NCI-H526 treated with DMSO at 0.1 percent for 48 hours (cell line): ENCODE measurements at regions not wholly inside any gene's neighbourhood (a gene's known extent, or its start where the extent isn't known, plus 50 kb on each side); places are given as distances from the start of the nearest gene placed in this dataset.
A peak's percentile ranks its signal among the peaks of the same experiment; 100 is the strongest.
"Not testable (repeated sequence)": the region's sequence is repeated elsewhere in the genome, so short reads cannot be mapped to it uniquely, and the experiment has no call there.

Experiments
- DNase-seq: peaks from one replicate; lab custom pipeline; 2025; lab: John Stamatoyannopoulos, UW

DNA sequence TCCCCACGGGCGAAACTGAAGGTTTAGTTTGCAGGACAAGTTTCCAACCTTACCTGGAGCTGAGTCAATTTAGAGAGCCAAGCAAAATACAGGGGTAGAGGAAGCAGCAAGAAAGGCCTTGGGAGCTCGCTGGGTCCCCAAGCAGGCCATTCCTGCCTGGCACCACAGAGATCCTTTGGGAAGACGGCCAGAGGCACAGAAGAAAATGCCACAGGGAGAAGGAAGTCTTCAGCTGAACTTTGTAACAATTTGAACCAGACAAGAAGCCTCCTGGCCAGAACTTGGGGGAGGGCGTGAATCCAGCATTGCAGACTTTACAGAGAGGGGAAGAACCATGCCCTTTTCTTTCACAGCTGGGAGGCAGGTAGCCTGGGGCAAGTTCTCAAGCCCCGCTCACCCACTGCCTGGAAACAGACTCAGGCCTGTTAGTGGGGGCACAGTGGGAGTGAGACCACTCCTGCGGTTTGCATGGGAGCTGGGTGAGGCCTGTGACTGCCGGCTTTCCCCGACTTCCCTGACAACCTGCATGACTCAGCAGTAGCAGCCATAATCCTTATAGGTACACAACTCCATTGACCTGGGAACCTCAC, 259.4 kb downstream of the SETD4 start:
- DNase-seq: not testable (repeated sequence)

DNA sequence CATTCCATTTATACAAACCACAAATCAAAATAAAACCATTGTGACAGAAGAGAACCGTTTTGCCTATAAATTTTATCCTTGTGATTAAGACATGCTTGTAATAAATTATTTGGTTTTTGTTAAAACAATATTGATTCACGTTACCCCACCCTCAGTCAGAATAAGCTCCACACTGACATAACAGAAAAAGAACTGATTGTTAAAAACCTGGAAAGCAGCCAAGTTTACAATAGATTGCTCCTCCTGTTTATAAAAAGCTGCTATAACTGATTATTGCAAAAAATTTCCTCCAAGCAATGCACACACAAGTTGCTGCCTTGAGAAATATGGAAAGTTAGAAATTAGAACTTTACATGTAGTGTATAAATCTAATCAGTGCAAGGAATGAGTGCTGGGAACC, 263.5 kb downstream of the SETD4 start:
- no peak for DNase-seq

DNA sequence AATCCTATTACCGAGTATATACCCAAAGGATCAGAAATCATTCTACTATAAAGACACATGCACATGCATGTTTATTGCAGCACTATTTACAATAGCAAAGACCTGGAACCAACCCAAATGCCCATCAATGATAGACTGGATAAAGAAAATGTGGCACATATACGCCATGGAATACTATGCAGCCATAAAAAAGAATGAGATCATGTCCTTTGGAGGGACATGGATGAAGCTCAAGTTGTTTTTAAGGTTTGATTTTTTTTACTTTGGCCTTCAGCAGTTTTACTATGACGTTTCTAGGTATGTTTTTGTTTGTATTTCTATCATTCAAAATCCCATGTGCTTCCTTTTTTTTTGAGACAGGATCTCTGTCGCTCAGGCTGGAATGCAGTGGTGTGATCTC, 265.8 kb downstream of the SETD4 start:
- not testable (repeated sequence) for DNase-seq

DNA sequence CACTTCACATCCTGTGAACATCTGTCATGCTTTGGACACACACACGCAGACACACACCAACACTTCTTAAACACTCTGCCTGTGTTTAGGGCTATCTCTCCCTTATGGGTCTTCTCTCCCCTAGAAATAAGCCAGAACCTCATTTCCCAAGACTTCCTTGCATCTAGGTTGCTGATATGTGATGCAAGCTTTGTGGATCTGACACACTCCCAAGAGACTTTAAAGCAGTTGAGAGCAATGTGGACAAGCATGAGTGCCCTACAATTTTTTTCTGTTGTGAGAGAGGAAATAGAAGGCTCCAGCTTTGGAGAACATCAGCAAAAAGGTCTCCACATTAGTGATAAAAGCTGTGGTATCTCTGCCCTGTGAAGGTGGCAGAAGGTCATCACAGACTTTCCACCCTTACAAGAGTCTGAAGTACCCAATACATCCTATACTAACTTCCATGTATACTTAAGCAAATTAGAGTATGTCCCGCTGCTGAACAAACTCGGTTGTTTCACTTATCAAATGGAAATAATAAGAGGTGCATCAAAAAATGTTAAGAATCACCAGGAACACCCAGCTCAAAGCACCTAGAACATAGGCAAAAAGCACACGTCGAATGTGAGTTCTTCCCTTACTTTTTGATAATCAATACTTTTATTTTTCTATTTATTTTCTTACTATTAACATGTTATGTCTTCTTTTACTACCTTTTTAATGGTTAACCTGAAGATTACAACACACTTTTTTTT, 267.6 kb downstream of the SETD4 start:
- peak; percentile 67 for DNase-seq

DNA sequence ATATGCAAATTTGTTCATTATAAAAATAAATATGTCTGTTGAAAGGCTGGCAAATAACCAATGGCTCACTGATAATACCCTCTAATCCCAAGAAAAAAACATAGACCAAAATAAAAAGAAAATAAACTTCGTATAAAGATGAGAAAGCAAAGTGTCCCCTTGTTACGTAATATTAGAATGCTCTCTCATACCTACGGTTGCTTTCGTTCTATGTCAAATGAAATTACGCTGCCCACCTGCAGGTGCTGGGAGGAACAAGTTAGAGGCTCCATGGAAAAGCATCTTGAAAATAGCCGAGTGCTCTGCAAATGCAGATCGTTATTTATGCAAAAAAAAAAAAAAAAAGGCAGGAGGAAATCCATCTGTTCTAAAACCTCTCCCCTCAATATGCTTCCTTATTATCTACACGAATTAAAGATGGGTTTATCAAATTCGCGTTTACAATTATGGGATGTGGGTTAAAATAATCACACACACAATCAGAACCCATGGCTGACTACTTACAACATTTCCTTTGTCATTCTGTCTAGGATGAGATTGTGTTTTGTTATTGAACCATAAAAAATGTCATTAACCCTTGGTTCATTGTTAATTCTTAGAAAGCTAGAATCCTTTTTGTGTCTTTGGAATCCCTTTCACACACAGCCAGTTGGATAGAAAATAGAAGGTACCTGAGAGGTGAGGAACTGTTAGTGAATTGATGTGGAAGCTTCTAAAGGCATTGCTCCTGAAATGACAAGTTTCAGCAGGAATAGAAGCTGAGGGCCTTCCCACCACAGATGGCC, 268.6 kb downstream of the SETD4 start:
- DNase-seq: no peak

DNA sequence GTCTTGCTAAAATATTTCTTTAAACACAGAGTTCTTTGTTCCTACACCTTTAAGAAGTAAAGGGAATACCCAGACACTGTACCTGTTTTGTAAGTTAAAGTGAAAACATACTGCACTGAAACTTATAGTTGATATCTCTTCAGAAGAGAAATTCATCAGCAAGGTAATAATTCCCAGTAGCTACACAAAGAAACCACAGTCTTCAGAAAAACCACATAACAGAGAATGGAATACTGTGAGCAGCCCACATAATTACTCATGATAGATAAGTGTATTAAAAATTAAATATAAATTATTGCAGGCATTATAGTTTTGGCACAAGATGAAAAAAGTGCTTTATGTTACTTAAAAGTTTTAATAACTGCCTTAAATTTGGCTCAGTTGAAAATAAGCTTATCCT, 276.6 kb downstream of the SETD4 start:
- DNase-seq: no peak

DNA sequence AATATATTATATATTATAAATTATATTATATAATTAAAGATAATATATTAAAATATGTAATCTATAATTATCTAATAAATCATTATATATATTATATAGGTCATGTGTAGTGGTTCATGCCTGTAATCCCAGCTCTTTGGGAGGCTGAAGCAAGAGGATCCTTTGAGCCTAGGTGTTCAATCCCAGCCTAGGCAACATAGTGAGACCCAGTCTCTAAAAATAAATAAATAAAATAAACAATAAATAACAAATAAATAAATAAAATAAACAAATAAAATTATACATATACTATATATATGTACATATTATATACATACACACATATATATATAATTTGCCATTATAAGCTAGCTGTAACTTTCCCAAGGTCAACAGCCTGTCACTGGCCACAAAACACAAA, 277.7 kb downstream of the SETD4 start:
- no peak for DNase-seq

DNA sequence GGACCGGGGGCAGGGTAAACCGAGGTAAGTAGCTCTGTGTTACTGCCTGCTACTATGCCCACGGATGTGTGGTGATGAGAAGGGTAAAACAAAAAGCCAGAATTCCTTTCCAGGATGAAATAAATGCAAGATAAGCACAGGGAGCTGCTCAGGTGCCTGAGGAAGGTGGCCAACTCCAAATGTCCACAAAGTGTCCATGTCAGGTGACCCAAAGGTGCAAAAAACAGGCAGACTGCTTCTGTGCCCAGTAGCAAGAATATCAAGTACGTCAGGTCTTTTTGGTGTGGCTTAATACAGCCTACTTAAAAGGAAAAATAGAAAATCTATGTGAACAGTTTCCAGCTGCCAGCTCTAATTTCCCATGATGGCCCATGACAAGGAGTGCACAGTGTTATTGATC, 279.3 kb downstream of the SETD4 start:
- DNase-seq: no peak

DNA sequence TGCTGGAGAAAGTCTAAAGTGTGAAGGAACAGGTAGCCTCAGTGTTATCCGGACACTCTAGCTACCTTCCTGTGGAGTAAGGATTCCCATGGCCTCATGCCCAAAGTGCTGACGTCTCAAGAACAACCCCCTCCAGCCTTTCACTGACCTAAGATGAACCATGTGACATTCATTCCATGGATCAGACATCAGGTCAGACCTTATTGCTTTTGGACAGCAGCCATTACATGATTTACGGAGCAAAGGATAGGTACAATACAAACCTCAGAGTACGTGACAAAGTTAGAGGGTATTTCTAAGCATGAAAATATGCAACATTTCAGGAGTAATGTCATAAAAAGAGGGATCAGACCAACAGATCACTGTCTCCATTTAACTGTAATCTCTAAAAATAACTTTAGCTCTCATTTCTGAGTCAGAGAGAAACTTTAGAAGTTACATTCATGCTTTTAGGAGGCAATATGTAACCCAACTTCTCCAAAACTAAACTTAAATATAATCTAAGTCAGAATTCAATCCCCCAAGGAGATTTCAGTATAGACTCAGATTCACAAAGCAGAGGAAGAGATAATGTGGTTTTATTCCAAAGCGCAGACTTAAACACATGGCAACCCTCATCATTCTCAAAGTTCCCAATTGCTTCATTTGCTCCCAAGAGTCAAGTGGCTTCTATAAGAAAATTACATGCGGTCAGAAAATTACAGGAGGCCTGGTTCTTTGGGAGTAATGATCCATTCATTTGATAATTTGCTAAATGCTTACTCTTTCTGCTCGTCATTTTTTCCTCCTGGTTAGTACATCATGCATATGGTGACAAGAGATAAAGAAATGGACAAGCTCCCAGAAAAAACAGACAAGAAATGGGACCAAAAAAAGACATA, 280.4 kb downstream of the SETD4 start:
- DNase-seq: no peak

DNA sequence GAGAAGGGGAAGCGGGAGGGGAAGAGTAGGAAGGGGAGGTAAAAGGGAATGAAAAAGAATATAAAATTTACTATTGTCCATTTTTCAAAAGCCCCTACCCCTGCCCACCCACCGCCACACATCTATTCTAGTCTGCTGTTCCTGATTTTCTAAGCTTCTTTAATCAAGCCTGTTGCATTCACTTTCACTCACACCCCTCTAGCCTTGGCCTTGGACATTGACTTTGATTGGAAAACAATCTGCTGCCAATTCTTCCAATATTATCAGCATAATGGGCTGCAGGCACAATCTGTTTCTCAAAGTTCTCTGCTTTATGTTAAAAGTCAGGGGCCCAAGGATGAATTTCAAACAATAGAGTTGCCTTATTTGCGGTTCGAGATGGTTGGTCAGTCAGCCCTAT, 281.2 kb downstream of the SETD4 start:
- DNase-seq: no peak

DNA sequence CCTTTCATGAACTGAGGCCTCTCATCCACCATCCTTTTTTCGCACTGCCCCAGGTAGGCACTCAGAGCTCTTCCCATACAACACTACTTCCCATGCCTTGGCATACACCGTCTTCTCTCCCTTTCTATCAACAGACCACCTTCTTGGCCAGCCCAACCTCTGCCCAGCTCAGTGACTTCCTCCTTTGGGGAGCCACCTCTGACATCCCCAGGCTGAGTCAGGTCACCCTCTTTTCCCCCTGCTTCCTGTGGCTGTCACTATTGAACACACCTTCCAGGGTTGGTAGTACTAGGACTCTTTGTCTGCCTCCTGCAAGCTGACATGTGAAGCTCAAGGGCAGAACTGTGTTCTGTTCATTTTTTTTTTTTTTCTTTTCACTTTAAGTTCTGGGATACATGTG, 283.2 kb downstream of the SETD4 start:
- no peak for DNase-seq

DNA sequence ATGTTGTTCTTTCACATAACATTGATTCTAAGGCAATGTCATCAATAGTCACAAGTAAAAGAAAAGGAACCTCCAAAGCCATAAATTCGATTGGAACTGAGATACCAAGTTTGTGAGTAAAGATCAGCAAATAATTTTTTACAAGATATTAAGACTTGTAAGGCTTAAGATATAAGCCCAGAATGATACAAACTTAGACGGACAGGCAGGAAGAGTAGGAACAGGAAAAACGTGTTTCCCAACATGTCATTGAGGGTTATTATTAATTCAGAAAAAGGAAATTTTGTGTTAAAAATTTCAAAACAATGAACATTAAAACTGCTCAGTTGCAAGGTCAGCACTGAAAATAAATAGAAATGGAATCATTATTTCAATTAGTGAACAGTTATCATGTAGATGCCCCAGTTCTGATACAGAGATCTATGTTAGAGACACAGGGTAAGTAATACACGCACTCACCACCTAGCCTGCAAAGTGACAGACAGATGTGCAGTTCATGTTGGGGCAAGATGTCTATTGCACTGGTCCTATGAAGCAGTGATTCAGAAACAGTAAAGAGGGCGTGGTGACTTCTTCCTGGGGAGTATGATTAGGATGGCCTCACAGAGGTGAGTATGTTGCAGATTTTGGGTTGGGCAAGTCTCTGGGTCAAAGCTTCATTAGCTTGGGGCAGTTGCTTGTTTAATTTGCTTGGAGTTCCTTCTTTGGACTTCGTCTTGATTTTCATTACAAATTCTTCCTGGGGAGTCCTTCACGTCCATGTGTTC, 284.4 kb downstream of the SETD4 start:
- no peak for DNase-seq

DNA sequence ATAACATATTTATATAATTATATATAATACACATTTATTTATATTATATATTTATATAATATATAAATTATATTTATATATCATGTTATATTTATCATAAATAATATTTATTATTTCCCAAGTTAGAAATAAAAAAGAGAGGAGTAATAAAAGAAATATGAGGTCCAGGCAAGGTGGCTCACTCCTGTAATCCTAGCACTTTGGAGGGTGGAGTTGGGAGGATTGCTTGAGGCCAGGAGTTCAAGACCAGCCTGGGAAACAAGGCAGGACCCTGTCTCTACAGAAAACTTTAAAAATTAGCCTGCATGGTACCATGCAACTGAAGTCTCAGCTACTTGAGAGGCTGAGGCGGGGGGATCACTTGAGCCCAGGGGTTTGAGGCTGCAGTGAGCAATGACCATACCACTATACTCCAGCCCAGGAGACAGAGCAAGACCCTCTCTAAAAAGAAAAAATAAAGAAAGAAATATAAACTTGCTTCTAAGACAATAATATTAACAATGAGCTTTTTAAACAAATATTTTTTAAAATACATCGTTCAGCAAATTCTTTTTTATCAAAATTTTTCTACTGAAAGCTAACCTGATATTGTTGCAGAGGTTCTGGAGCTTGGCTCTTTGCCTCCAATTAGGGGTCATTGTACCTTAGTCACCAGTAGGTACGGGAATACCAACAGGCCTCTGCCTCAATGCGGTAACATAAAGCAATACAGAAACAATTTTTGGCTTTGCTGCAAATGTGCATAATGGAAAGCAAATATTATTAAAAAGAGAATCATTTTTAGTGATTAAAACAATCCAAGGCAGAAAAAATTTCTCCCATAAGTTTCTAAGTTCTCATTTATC, 290.0 kb downstream of the SETD4 start:
- no peak for DNase-seq

DNA sequence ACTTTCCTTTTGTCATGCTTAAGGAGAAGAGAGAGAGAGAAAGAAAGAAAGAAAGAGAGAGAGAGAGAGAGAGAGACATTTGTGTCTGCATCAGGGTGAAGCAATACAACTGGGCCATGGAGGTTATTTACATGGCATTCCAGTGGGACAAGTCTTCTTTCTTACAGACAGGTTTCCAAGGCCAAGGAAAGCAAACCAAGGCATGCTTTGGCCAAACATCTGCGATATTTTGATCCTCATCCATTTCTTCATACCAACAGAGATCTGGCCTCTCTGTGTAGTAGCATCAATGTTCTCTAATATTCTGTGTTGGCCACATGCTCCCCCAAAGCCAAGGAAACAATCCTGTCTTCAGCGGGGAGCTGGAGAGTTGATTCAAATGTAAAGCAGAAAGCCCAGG, 292.1 kb downstream of the SETD4 start:
- no peak for DNase-seq

DNA sequence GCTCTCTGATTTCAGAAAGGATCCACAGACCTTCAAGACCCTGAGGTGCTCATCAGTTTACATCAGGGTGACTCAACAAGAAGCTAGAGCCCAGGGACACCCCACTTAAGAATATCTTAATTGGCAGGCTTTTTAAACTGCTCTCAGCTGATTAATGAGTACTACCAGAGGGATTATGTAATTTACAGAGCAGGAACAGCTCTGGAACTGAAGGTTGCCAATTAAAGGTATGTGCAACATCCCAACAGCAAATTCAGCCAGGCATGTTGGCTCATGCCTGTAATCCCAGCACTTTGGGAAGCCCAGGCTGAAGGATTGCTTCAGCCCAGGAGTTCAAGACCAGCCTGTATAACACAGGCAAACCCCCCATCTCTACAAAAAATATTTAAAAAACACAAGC, 295.7 kb downstream of the SETD4 start:
- DNase-seq: no peak

DNA sequence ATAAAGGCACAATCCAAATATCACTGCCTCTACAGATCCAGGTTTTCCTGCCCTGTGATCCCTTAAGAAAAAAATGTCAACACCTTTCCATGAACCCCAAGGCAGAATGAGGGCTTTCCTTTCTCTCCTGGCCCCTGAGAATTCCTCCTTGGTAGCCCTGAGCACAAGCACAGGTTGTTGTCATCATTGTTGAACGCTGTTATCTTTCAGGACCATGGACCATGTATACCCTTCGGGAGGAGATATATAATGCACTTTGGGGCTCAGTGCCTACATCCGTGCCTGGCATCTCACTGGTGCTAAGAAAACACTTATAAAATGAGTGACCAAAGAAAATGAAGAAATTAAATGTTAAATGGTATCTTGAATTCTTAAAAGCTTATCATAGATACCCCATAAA, 296.2 kb downstream of the SETD4 start:
- DNase-seq: no peak

DNA sequence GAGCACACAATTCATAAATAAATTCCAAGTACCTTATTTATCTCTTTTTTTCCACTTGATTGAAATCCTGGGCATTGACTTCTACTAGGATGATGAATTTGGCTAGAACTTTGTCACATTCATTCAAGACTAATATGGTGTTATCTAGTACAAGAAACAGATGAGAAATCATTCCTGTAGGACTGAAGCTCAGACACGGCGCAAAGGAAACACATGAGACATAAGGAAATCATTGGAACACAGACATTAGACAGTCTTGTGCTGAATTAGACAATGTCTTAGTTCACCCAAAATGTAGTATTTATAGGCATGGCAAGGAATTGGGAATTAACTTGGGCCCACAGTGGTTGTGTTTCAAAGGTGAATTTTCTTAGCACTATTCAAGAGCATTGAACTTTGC, 305.7 kb downstream of the SETD4 start:
- no peak for DNase-seq

DNA sequence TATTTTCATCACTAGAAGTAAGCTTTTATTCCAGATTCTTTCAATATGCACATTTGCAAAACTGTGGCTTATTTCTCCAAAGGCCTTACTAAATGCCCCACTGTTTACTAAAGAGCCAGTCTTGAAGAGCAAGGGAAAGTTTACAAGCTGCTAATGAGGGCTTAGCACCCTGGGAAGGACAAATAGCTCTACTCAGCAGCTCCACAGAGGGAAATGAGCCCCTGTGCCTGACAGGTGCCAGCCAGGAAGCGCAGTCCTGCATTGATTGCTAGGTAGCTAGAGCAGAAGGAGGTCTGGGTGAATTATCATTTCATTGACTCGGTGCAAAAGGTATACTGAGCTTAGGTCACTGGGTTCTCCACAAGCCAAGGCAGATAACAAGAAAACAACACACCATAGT, 307.0 kb downstream of the SETD4 start:
- DNase-seq: no peak

DNA sequence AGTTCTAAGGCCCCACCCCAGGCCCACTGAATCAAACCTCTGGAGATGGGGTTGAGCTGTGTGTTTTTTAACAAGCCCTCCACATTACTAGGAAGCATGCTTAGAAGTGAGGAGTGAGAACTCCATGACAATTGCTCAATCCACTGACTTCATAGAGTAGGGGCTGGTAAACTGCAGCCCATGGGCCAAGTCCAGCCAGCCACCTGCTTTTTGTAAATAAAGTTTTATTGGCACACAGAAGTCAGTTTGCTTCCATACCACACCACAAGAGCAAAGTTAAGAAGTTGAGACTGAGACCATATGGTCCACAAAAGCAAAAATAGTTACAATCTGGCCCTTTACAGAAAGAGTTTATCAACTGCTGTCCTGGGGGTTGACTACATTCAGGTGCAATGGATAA, 309.2 kb downstream of the SETD4 start:
- DNase-seq: no peak

DNA sequence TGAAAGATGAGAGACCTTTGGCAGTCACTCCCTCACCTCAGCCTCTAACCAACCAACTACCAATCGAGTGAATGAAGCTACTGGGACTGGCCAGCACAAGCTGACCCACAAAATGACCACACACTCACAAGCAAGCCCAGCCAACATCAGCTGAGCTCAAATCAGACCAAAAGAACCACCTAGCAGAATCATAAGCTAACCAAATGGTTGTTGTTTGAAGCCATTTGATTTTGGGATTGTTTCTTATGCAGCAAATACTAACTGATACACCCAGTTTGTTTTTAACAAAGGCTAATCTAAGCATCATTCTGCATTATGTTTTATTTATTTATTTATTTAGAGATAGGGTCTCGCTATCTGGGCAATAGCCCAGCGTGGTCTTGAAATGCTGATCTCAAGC, 310.4 kb downstream of the SETD4 start:
- no peak for DNase-seq
